Fibroblast of villous mesenchyme (primary cell): ENCODE measurements at regions not wholly inside any gene's neighbourhood (a gene's known extent, or its start where the extent isn't known, plus 50 kb on each side); places are given as distances from the start of the nearest gene placed in this dataset.

ENCODE experiments used
- DNase-seq: peaks from one replicate; pipeline ENCODE4 v3.0.0-alpha.2; 2010; ENCODE audit warnings: low read depth
- H3K4me3 ChIP-seq: 2 replicates; pipeline ENCODE4 v1.5.1; 2011; ENCODE audit warnings: low read depth, mild to moderate bottlenecking, low read length
- CTCF ChIP-seq: IDR thresholded peaks from 2 replicates; pipeline ENCODE4 v1.5.1; 2012; ENCODE audit warnings: low read depth, mild to moderate bottlenecking, low read length; ENCODE audit not compliant: insufficient read depth

- no peak overlapping the region for H3K4me3 ChIP-seq
- TF ChIP-seq CTCF: no peak
Observed at GRCh38 chr2:236879416-236879963, 206.2 kb upstream of the COPS8 start.

GRCh38 chr2:236882074-236882473 is 203.6 kb upstream of the COPS8 start:
- no peak overlapping the region for H3K4me3 ChIP-seq
- no peak for DNase-seq
- TF ChIP-seq CTCF: no peak

More at GRCh38 chr2:236879416-236879963, 206.2 kb upstream of the COPS8 start:
- peak; percentile 14 for DNase-seq

GRCh38 chr2:236882930-236883329 is 202.8 kb upstream of the COPS8 start:
- DNase-seq: no peak
- no peak overlapping the region for H3K4me3 ChIP-seq
- no peak for TF ChIP-seq CTCF

- H3K4me3 ChIP-seq: no peak overlapping the region
- DNase-seq: no peak
- TF ChIP-seq CTCF: no peak
Observed at GRCh38 chr2:236883819-236884218, 201.9 kb upstream of the COPS8 start.

GRCh38 chr2:236884569-236885175 is 201.0 kb upstream of the COPS8 start:
- no peak for DNase-seq
- no peak for TF ChIP-seq CTCF
- no peak overlapping the region for H3K4me3 ChIP-seq

- H3K4me3 ChIP-seq: no peak overlapping the region
- TF ChIP-seq CTCF: no peak
- DNase-seq: no peak
Observed at GRCh38 chr2:236886456-236886855, 199.2 kb upstream of the COPS8 start.

- no peak overlapping the region for H3K4me3 ChIP-seq
- TF ChIP-seq CTCF: peak; percentile 15
- peak; percentile 81 for DNase-seq
Observed at GRCh38 chr2:236887531-236887930, 198.2 kb upstream of the COPS8 start.
